ENCODE measurements at regions not wholly inside any gene's neighbourhood (a gene's known extent, or its start where the extent isn't known, plus 50 kb on each side); places are given as distances from the start of the nearest gene placed in this dataset.
A peak's percentile ranks its signal among the peaks of the same experiment; 100 is the strongest.
"Not testable (repeated sequence)": the region's sequence is repeated elsewhere in the genome, so short reads cannot be mapped to it uniquely, and the experiment has no call there.

GRCh38 chr2:109720380-109721106 lies 73.6 kb upstream of the RGPD5 start:
- no peaks in the 10 kb centered on the region for H3K36me3 ChIP-seq
- intact Hi-C loops (cut with DNase I; ENCODE audit: low total_unique reads), result no loop called here
- no peak overlapping the region for H3K4me3 ChIP-seq
- H3K27ac ChIP-seq, result peak overlapping the region; percentile 45 to 72
- no peaks in the 10 kb centered on the region for H3K27me3 ChIP-seq
- DNase-seq (ENCODE audit: low spot score in 2 of 2), result peak; percentile 38 to 45
- TF ChIP-seq POLR2AphosphoS5 (IDR thresholded peaks at IDR 0.05) (no peak), POLR2A (IDR thresholded peaks at IDR 0.05) (no peak)
- TF ChIP-seq, protein P1, sequence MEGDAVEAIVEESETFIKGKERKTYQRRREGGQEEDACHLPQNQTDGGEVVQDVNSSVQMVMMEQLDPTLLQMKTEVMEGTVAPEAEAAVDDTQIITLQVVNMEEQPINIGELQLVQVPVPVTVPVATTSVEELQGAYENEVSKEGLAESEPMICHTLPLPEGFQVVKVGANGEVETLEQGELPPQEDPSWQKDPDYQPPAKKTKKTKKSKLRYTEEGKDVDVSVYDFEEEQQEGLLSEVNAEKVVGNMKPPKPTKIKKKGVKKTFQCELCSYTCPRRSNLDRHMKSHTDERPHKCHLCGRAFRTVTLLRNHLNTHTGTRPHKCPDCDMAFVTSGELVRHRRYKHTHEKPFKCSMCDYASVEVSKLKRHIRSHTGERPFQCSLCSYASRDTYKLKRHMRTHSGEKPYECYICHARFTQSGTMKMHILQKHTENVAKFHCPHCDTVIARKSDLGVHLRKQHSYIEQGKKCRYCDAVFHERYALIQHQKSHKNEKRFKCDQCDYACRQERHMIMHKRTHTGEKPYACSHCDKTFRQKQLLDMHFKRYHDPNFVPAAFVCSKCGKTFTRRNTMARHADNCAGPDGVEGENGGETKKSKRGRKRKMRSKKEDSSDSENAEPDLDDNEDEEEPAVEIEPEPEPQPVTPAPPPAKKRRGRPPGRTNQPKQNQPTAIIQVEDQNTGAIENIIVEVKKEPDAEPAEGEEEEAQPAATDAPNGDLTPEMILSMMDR (IDR thresholded peaks at IDR 0.05), result no peak
- H3K4me1 ChIP-seq, result no peaks in the 10 kb centered on the region
- no peaks in the 10 kb centered on the region for H3K9me3 ChIP-seq

DNA sequence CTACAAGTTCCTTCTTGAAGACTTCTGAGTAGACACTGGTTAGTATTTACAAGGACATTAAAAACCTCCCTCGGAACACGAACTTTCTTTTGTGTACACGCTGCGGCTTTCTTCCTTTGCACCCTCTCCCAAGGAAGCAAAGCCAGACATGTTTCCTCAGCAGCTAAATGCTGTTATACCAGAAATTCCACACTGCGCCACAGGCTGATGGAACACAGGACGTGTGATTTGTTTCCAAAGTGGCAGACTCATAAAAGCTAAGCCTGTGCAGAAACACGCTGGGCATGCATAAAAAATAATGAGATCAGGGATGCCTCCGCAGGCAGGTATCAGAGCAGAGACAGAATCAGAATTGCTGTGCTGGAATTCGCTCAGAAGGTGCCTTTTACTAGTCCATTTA lies 73.0 kb upstream of the RGPD5 start:
- no peak for TF ChIP-seq POLR2A (IDR thresholded peaks at IDR 0.05)
- no peak for TF ChIP-seq POLR2AphosphoS5 (IDR thresholded peaks at IDR 0.05)
- TF ChIP-seq, protein P1 (IDR thresholded peaks at IDR 0.05), result no peak
- H3K27me3 ChIP-seq, result no peaks in the 10 kb centered on the region
- no peaks in the 10 kb centered on the region for H3K9me3 ChIP-seq
- H3K4me1 ChIP-seq, result no peaks in the 10 kb centered on the region
- peak overlapping the region; percentile 45 to 72 for H3K27ac ChIP-seq
- H3K4me3 ChIP-seq, result no peak overlapping the region
- intact Hi-C loops (cut with DNase I; ENCODE audit: low total_unique reads), result no loop called here
- DNase-seq (ENCODE audit: low spot score in 2 of 2), result peak; percentile 44 to 58
- H3K36me3 ChIP-seq, result no peaks in the 10 kb centered on the region

- no peaks in the 10 kb centered on the region for H3K36me3 ChIP-seq
- H3K4me1 ChIP-seq, result no peaks in the 10 kb centered on the region
- H3K4me3 ChIP-seq, result no peak overlapping the region
- no peaks in the 10 kb centered on the region for H3K27me3 ChIP-seq
- H3K27ac ChIP-seq, result peak overlapping the region; percentile 72 to 73
- intact Hi-C loops (cut with DNase I; ENCODE audit: low total_unique reads), result no loop called here
- H3K9me3 ChIP-seq, result no peaks in the 10 kb centered on the region
- TF ChIP-seq POLR2AphosphoS5 (IDR thresholded peaks at IDR 0.05), result no peak
- TF ChIP-seq, protein P1 (IDR thresholded peaks at IDR 0.05), result no peak
- TF ChIP-seq POLR2A (IDR thresholded peaks at IDR 0.05), result no peak
- DNase-seq (ENCODE audit: low spot score in 2 of 2), result peak in 1 of 2 donors; percentile 35
These were observed 72.5 kb upstream of the RGPD5 start for GRCh38 chr2:109721626-109722025.

DNA sequence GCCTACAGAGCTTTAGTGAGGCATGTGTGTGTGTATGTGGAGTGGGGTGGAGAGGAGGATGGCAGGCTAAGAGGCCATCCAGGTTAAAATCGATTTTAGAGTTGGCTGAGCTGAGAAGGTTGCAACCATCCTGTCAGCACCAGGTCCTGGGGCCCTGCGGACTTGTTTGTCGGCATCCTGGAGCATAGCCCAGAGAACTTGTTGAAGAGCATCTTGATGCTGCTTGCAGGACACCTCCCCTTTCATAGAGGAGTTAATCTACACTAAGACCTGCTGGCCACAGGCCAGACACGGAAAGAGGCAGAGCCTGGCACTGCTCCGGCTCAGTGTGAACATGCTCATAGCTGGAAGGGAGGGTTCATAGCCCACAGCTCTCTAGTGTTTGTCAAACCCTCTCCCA lies 72.1 kb upstream of the RGPD5 start:
- intact Hi-C loops (cut with DNase I; ENCODE audit: low total_unique reads), result no loop called here
- Histone ChIP-seq H3K9me3 (no peaks in the 10 kb centered on the region), H3K4me1 (no peaks in the 10 kb centered on the region), H3K27me3 (no peaks in the 10 kb centered on the region), H3K27ac (peak overlapping the region; percentile 72 to 73), H3K36me3 (no peaks in the 10 kb centered on the region), H3K4me3 (no peak overlapping the region)
- TF ChIP-seq POLR2AphosphoS5 (IDR thresholded peaks at IDR 0.05) (no peak), POLR2A (IDR thresholded peaks at IDR 0.05) (no peak)
- TF ChIP-seq, protein P1 (IDR thresholded peaks at IDR 0.05), result no peak
- peak; percentile 22 to 47 for DNase-seq (ENCODE audit: low spot score in 2 of 2)

DNA sequence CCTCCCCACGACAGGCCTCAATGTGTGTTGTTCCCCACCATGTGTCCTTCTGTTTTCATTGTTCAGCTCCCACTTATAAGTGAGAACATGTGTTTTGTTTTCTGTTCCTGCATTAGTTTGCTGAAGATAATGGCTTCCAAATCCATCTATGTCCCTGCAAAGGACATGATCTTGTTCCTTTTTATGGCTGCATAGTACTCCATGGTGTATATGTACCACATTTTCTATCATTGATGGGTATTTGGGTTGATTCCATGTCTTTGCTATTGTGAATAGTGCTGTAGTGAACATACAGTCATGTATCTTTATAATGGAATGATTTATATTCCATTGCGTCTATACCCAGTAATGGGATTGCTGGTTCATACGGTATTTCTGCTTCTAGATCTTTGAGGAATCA lies 71.5 kb upstream of the RGPD5 start:
- H3K4me3 ChIP-seq; H3K36me3 ChIP-seq; H3K9me3 ChIP-seq; H3K27me3 ChIP-seq; H3K4me1 ChIP-seq; intact Hi-C loops (cut with DNase I; ENCODE audit: low total_unique reads): not testable (repeated sequence)
- H3K27ac ChIP-seq, result peak overlapping the region in 1 of 2 donors; percentile 73
- DNase-seq (ENCODE audit: low spot score in 2 of 2), result peak in 1 of 2 donors; percentile 6

GRCh38 chr2:109723153-109723552 lies 71.0 kb upstream of the RGPD5 start:
- peak; percentile 6 to 13 for DNase-seq (ENCODE audit: low spot score in 2 of 2)
- H3K9me3 ChIP-seq; H3K4me3 ChIP-seq; H3K27ac ChIP-seq; H3K27me3 ChIP-seq; intact Hi-C loops (cut with DNase I; ENCODE audit: low total_unique reads); H3K4me1 ChIP-seq; H3K36me3 ChIP-seq: not testable (repeated sequence)
